Nephron progenitor cell (in vitro differentiated cells): ENCODE measurements at regions not wholly inside any gene's neighbourhood (a gene's known extent, or its start where the extent isn't known, plus 50 kb on each side); places are given as distances from the start of the nearest gene placed in this dataset.

ENCODE experiments used
- DNase-seq: peaks from one replicate; pipeline ENCODE4 v3.0.0; 2021
- H3K27ac Mint-ChIP-seq: 2 replicates; pipeline ENCODE4 v1.8.0; 2021; ENCODE audit warnings: mild to moderate bottlenecking, moderate library complexity, mixed read lengths
- H3K27me3 Mint-ChIP-seq: 2 replicates; pipeline ENCODE4 v1.8.0; 2021; ENCODE audit warnings: mild to moderate bottlenecking, low read depth, mixed read lengths; ENCODE audit not compliant: poor library complexity
- H3K36me3 Mint-ChIP-seq: 2 replicates; pipeline ENCODE4 v1.8.0; 2021; ENCODE audit warnings: low read depth, mixed read lengths
- H3K4me1 Mint-ChIP-seq: 2 replicates; pipeline ENCODE4 v1.8.0; 2021; ENCODE audit warnings: mixed read lengths
- H3K4me3 Mint-ChIP-seq: 2 replicates; pipeline ENCODE4 v1.8.0; 2021; ENCODE audit warnings: mild to moderate bottlenecking, moderate library complexity, mixed read lengths
- H3K9me3 Mint-ChIP-seq: 2 replicates; pipeline ENCODE4 v1.8.0; 2021; ENCODE audit warnings: mild to moderate bottlenecking, moderate library complexity, mixed read lengths
- TF ChIP-seq, protein P1 (sequence below): fragments of 200-600 bp; sonication (generic); IDR thresholded peaks from 2 replicates; pipeline ENCODE4 v1.5.0; 2021; ENCODE audit warnings: antibody characterized with exemption

DNA sequence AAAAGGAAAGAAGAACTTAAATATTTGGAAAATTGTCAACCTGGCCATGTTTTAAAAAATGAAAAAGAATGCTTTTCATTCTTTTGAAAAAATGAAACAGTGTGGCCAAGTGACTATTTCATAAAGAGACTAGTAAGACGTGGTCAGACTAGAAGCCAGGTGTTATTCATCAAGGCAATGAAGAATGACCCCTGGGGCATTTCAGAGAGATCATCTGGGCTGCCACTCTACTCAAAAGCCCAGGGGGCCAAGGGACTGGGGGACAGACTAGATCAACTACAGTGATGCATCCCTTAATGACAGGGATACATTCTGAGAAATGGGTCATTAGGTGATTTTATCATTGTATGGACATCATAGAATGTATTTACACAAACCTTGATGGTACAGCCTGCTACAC, 199.4 kb downstream of the STK31 start:
- no peak for DNase-seq
- Mint-ChIP-seq H3K27ac (no peak overlapping the region), H3K36me3 (no peaks in the 10 kb centered on the region), H3K9me3 (peaks cover 10% of the 10 kb centered on the region), H3K27me3 (no peaks in the 10 kb centered on the region), H3K4me3 (no peak overlapping the region), H3K4me1 (no peaks in the 10 kb centered on the region)
- TF ChIP-seq, protein P1, sequence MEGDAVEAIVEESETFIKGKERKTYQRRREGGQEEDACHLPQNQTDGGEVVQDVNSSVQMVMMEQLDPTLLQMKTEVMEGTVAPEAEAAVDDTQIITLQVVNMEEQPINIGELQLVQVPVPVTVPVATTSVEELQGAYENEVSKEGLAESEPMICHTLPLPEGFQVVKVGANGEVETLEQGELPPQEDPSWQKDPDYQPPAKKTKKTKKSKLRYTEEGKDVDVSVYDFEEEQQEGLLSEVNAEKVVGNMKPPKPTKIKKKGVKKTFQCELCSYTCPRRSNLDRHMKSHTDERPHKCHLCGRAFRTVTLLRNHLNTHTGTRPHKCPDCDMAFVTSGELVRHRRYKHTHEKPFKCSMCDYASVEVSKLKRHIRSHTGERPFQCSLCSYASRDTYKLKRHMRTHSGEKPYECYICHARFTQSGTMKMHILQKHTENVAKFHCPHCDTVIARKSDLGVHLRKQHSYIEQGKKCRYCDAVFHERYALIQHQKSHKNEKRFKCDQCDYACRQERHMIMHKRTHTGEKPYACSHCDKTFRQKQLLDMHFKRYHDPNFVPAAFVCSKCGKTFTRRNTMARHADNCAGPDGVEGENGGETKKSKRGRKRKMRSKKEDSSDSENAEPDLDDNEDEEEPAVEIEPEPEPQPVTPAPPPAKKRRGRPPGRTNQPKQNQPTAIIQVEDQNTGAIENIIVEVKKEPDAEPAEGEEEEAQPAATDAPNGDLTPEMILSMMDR, result no peak

DNA sequence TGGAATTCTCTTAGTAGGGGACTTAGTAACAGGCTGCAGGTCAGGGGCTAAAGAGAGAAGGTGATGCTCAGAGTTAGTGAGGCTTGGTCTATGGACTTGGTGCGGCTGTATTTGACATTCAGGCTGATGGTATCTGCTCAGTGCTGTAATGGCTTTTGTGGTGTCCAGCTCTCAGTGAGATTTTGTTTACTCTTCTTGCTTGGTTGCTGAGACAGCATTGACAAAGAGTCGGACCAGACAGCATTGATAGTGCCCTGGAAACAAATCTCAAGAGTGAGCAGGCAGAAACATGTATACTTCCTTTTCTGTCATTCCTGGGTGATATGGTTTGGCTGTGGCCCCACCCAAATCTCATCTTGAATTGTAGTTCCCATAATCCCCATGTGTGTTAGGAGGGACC, 202.0 kb downstream of the STK31 start:
- H3K4me3 Mint-ChIP-seq, result no peak overlapping the region
- DNase-seq, result no peak
- peaks cover 10% of the 10 kb centered on the region for H3K9me3 Mint-ChIP-seq
- no peak overlapping the region for H3K27ac Mint-ChIP-seq
- H3K4me1 Mint-ChIP-seq, result no peaks in the 10 kb centered on the region
- no peaks in the 10 kb centered on the region for H3K27me3 Mint-ChIP-seq
- TF ChIP-seq, protein P1, result no peak
- H3K36me3 Mint-ChIP-seq, result no peaks in the 10 kb centered on the region

DNA sequence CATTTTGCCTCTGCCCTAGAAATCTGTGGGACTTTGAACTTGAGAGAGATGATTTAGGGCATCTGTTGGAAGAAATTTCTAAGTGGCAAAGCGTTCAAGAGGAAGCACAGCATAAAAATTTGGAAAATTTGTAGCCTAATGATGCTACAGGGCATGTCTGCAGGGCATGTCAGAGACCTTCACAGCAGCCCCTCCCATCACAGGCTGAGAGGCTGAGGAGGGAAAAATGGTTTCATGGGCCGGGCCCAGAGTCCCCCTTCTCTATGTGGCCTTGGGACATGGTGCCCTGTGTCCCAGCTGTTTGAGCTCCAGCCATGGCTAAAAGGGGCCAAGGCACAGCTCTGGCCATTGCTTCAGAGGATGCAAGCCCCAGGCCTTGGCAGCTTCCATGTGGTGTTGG, 203.0 kb downstream of the STK31 start:
- H3K9me3 Mint-ChIP-seq, result peaks cover 10% of the 10 kb centered on the region
- no peaks in the 10 kb centered on the region for H3K27me3 Mint-ChIP-seq
- H3K4me3 Mint-ChIP-seq, result no peak overlapping the region
- TF ChIP-seq, protein P1, result no peak
- no peak overlapping the region for H3K27ac Mint-ChIP-seq
- no peak for DNase-seq
- no peaks in the 10 kb centered on the region for H3K36me3 Mint-ChIP-seq
- H3K4me1 Mint-ChIP-seq, result no peaks in the 10 kb centered on the region

DNA sequence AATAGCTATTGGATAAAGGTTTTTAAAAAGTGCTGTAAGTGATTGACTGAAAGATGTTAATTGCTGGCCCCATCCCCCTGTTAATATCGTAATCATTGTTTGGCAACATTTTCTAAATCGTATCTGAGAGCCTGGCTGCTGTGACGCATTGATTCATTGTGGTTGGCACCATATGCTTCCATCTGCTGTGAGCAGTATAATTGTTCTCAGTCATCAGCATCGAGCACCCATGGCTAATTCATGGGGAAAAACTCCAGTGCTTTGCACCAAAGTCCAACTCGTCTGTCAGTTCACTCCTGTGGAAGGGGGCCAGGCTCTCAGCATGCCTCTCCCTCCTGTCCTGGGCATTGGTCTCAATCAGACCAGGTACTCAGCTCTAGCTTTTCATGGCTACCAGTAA, 205.2 kb downstream of the STK31 start:
- no peaks in the 10 kb centered on the region for H3K36me3 Mint-ChIP-seq
- no peak overlapping the region for H3K4me3 Mint-ChIP-seq
- H3K27me3 Mint-ChIP-seq, result no peaks in the 10 kb centered on the region
- H3K4me1 Mint-ChIP-seq, result no peaks in the 10 kb centered on the region
- H3K27ac Mint-ChIP-seq, result no peak overlapping the region
- no peak for DNase-seq
- peaks cover 10% of the 10 kb centered on the region for H3K9me3 Mint-ChIP-seq
- TF ChIP-seq, protein P1, result no peak

DNA sequence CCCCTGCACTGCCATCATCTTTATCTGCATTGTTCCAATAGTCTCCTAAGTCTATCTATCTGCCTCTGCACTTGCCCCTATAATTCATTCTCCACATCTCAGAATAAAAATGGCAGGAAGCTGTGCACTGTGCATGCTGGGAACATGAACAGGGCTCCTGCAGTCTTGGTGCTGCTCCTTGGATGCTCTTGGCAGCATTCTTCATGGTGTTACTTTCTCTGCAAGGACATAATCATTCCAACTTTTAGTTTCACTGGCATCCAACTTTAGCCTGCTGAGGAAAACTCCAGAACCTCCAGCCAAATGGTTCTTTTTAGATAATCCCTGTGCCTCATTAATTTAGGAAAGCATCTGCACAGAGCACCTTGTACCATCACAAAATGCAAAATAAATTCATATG, 208.3 kb downstream of the STK31 start:
- H3K27me3 Mint-ChIP-seq, result no peaks in the 10 kb centered on the region

DNA sequence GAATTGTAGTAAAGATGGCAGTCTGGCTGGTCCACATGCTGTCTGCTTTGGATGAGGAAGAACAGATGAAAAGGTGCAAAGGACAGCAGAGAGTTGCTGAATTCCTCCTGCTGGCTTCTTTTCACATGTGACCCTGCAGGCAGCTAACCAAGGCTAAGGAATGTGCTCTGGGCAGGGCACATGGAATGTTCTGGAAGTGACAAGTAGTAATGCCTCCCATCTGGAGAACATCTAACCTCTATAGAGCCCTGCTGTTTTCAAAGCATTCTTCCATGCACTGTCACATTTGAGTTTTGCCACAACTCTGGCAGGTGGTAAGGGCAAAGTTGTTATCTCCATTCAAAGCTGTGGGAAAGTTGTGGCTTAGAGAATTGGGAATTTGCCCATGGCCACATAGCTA, 208.8 kb downstream of the STK31 start:
- no peak overlapping the region for H3K4me3 Mint-ChIP-seq
- H3K36me3 Mint-ChIP-seq, result no peaks in the 10 kb centered on the region
- no peak overlapping the region for H3K27ac Mint-ChIP-seq
- H3K4me1 Mint-ChIP-seq, result no peaks in the 10 kb centered on the region
- TF ChIP-seq, protein P1, result no peak
- DNase-seq, result no peak
- H3K9me3 Mint-ChIP-seq, result no peaks in the 10 kb centered on the region
- H3K27me3 Mint-ChIP-seq, result no peaks in the 10 kb centered on the region

More for the DNA sequence above, 208.3 kb downstream of the STK31 start:
- H3K4me1 Mint-ChIP-seq, result no peaks in the 10 kb centered on the region
- no peak overlapping the region for H3K27ac Mint-ChIP-seq
- no peaks in the 10 kb centered on the region for H3K36me3 Mint-ChIP-seq
- no peak for DNase-seq
- no peak overlapping the region for H3K4me3 Mint-ChIP-seq
- no peaks in the 10 kb centered on the region for H3K9me3 Mint-ChIP-seq
- TF ChIP-seq, protein P1, result no peak
